ENCODE measurements at regions not wholly inside any gene's neighbourhood (a gene's known extent, or its start where the extent isn't known, plus 50 kb on each side); places are given as distances from the start of the nearest gene placed in this dataset.

DNA sequence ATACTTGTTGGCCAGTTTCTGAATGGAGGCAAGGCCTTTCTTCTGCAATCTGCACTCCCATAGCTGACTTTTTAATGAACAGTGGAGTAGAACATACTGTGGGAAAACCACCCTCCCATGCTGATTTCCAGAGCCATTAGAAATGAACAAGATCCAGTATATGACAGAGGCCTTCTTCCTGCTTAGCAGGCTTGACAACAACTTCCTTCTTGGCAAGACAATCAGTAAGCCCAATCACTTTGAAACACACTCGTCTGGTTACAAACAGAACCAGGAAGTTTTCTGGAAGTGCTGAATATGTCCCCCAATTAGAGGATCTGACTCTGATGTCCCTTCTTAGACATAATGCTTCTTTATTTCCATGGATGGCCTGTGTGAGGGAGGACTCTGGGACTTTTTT lies 103.4 kb downstream of the SAMD9 start:
- DNase-seq (peak in 1 of 3 donors; percentile 67), ATAC-seq (peak; percentile 77)
- TF ChIP-seq, protein P1, sequence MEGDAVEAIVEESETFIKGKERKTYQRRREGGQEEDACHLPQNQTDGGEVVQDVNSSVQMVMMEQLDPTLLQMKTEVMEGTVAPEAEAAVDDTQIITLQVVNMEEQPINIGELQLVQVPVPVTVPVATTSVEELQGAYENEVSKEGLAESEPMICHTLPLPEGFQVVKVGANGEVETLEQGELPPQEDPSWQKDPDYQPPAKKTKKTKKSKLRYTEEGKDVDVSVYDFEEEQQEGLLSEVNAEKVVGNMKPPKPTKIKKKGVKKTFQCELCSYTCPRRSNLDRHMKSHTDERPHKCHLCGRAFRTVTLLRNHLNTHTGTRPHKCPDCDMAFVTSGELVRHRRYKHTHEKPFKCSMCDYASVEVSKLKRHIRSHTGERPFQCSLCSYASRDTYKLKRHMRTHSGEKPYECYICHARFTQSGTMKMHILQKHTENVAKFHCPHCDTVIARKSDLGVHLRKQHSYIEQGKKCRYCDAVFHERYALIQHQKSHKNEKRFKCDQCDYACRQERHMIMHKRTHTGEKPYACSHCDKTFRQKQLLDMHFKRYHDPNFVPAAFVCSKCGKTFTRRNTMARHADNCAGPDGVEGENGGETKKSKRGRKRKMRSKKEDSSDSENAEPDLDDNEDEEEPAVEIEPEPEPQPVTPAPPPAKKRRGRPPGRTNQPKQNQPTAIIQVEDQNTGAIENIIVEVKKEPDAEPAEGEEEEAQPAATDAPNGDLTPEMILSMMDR (IDR thresholded peaks at IDR 0.05): no peak
- Histone ChIP-seq H3K36me3 (ENCODE audit: low read depth) (no peaks in the 10 kb centered on the region), H3K4me3 (no peak overlapping the region), H3K4me1 (ENCODE audit: low read depth) (peaks cover 32% of the 10 kb centered on the region), H3K9me3 (no peaks in the 10 kb centered on the region)
- intact Hi-C loops (cut with DNase I, micrococcal nuclease): no loop called here

DNA sequence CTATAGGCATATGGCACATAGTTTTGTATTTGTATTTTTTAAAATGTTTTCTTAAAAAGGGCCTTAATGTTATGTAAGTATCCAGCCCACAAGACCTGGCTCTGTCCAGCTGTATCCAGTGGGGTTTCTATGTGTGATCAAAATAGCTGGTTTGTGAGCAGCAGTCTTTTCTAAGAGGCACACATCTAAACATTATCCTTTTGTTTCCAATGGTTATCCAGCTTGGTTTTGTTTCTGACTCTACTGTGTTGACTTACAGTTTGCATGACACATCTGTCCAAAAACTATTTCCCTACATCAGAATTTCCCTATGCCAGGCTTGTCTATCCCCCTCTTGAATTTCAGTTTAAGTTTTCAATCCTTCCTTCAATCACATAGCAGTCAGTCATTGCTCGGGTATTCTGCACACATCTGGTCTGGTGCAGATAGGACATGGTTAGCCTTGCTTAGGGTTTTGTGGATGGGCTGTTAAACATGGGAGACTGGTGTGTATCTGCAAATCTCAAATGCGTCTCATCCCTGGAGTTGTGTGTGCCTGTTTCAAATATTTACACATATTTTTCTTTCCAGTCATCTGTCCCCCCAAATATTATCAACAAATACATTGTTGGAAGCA lies 104.2 kb downstream of the SAMD9 start:
- H3K4me1 ChIP-seq (ENCODE audit: low read depth): peaks cover 32% of the 10 kb centered on the region
- intact Hi-C loops (cut with DNase I, micrococcal nuclease): no loop called here
- TF ChIP-seq, protein P1 (IDR thresholded peaks at IDR 0.05): no peak
- DNase-seq (no peak), ATAC-seq (no peak)
- no peak overlapping the region for H3K4me3 ChIP-seq
- H3K9me3 ChIP-seq: no peaks in the 10 kb centered on the region
- no peaks in the 10 kb centered on the region for H3K36me3 ChIP-seq (ENCODE audit: low read depth)

DNA sequence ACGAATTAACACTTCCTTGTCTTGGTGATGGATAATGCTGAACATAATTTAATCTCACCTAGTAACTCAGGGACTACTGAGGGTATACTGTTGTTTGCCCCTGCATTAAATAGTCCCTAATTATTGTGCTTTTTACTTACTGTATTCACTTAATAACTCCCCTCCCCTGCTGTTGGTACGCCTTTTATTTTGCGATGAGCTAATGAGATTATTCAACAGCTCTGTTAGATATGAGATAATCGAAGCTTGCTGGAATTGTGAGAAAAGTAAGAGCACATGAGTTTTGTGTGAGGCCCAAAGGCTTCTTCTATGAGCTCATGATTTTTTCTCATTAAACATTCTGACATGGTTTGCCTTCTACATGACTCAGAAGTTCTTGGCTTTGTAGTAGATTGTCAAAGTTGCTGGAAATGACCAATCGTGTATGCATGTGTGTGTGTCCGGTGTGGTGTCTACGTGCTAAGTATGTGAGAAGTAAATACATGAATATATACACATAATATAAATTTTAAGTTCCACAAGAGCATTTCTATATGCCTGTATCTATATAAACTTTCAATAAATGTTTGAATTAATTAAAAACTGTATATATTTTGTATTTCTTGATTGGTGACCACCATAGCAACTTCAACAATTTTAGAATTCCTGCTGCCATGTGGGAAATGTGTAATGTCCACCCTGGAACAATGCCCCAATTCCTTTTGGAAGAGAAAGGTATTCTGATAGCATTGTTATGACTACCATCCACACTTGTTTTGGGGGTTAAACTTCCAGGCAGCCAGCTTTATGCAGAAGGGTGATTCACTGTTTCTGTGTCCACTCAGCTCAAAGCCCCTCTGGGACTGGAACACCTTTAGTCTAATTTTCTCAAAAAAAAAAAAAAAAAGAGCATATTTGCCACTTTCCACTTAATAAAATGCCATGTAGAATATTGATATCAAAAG lies 106.2 kb downstream of the SAMD9 start:
- ATAC-seq (no peak), DNase-seq (no peak)
- peaks cover 32% of the 10 kb centered on the region for H3K4me1 ChIP-seq (ENCODE audit: low read depth)
- no peaks in the 10 kb centered on the region for H3K9me3 ChIP-seq
- no peak overlapping the region for H3K4me3 ChIP-seq
- intact Hi-C loops (cut with DNase I, micrococcal nuclease): no loop called here
- H3K36me3 ChIP-seq (ENCODE audit: low read depth): no peaks in the 10 kb centered on the region
- TF ChIP-seq, protein P1 (IDR thresholded peaks at IDR 0.05): no peak

DNA sequence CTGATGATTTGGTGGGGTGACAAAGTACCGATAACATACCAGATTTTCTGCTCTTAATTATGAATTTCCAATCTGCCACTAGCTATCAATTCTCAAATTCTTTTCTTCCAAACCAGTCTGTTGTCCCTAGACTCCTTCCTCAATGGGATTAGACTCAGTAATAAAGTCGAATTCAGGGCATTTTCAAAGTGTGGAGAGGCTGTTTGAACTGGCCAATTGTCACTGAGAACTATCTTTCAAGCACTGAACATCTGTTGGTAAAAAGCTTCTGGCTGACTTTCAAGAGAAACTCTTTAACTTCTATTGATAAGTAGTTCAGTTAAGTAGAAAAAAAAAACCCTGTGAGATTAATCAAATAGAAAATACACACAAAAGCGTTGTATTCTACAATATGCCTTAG lies 108.9 kb downstream of the SAMD9 start:
- Histone ChIP-seq H3K9me3 (no peaks in the 10 kb centered on the region), H3K4me3 (no peak overlapping the region), H3K36me3 (ENCODE audit: low read depth) (no peaks in the 10 kb centered on the region), H3K4me1 (ENCODE audit: low read depth) (peaks cover 11% of the 10 kb centered on the region)
- DNase-seq (no peak), ATAC-seq (no peak)
- intact Hi-C loops (cut with DNase I, micrococcal nuclease): no loop called here
- TF ChIP-seq, protein P1 (IDR thresholded peaks at IDR 0.05): no peak

DNA sequence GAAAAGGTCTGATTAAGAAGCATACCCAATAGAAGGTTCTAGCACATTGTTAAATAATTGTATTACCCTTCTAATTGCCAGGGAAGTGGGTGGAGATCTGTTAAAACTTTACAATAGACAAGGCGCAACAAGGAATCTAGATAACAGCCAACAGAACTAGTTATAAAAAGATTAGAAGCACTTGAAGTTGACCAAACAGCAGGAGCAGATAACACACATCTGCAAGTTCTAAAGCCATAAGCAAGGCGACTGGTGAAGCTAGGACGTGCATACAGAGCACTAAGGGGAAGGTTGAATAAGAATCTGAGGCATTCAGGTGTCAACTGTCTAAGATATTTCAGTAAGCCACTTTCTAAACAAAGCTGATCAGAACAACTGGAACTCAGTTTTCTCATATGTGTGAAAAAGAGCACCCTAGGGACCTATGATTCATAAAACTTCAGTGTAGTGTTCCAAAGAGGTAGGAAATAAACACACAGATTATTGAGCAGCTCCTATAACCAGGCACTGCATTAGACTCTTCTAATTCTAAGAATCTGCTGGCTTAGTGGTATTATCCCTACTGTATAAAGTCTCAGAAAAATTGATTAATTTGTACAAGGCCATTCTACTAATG lies 111.2 kb downstream of the SAMD9 start:
- DNase-seq: peak in 1 of 3 donors; percentile 26
- peak; percentile 93 for ATAC-seq
- no peaks in the 10 kb centered on the region for H3K36me3 ChIP-seq (ENCODE audit: low read depth)
- no peak overlapping the region for H3K4me3 ChIP-seq
- TF ChIP-seq, protein P1 (IDR thresholded peaks at IDR 0.05): no peak
- no peaks in the 10 kb centered on the region for H3K9me3 ChIP-seq
- peaks cover 10% of the 10 kb centered on the region for H3K4me1 ChIP-seq (ENCODE audit: low read depth)
- intact Hi-C loops (cut with DNase I, micrococcal nuclease): no loop called here

Measured in mucosa of descending colon (tissue), 3 donors.